Calu3 (cell line): ENCODE measurements at regions not wholly inside any gene's neighbourhood (a gene's known extent, or its start where the extent isn't known, plus 50 kb on each side); places are given as distances from the start of the nearest gene placed in this dataset.

Experiments
- BruUV-seq: library from RNA; stranded (reverse); fragments of 400-500 nt; replicated peaks from 2 replicates; lab custom pipeline; 2021; lab: Mats Ljungman, UMichigan
- CTCF ChIA-PET: fragments of 300-600 bp; sonication (Branson Sonifier 250); formaldehyde crosslinking; loops from one replicate; lab custom pipeline; 2022; ENCODE audit warnings: antibody characterized with exemption; lab: Charles Lee
- DNase-seq: peaks from one replicate; pipeline ENCODE4 v3.0.0; 2022
- H3K27ac Mint-ChIP-seq: one replicate; pipeline ENCODE4 v1.8.0; 2022; ENCODE audit warnings: mixed read lengths; ENCODE audit not compliant: unreplicated experiment
- H3K27me3 Mint-ChIP-seq: one replicate; pipeline ENCODE4 v1.8.0; 2022; ENCODE audit warnings: mixed read lengths; ENCODE audit not compliant: unreplicated experiment
- H3K36me3 Mint-ChIP-seq: one replicate; pipeline ENCODE4 v1.8.0; 2022; ENCODE audit warnings: mild to moderate bottlenecking, moderate library complexity, mixed read lengths; ENCODE audit not compliant: insufficient read depth, unreplicated experiment
- H3K4me1 Mint-ChIP-seq: one replicate; pipeline ENCODE4 v1.8.0; 2022; ENCODE audit warnings: mild to moderate bottlenecking, low read depth, mixed read lengths; ENCODE audit not compliant: unreplicated experiment
- H3K4me3 Mint-ChIP-seq: one replicate; pipeline ENCODE4 v1.8.0; 2022; ENCODE audit warnings: mild to moderate bottlenecking, low read depth, moderate library complexity, mixed read lengths; ENCODE audit not compliant: unreplicated experiment
- H3K9me3 Mint-ChIP-seq: one replicate; pipeline ENCODE4 v1.8.0; 2022; ENCODE audit warnings: low read depth, mixed read lengths; ENCODE audit not compliant: unreplicated experiment
- intact Hi-C: fragments of 100-400 bp; cut with micrococcal nuclease; formaldehyde crosslinking; loops from one replicate; pipeline ENCODE4 v1.10.0; 2022; ENCODE audit not compliant: unreplicated experiment
- TF ChIP-seq, protein P1 (sequence below): fragments of 200-600 bp; IDR thresholded peaks from one replicate; pipeline ENCODE4 v1.8.0; 2022; ENCODE audit warnings: antibody characterized with exemption; ENCODE audit not compliant: unreplicated experiment

DNA sequence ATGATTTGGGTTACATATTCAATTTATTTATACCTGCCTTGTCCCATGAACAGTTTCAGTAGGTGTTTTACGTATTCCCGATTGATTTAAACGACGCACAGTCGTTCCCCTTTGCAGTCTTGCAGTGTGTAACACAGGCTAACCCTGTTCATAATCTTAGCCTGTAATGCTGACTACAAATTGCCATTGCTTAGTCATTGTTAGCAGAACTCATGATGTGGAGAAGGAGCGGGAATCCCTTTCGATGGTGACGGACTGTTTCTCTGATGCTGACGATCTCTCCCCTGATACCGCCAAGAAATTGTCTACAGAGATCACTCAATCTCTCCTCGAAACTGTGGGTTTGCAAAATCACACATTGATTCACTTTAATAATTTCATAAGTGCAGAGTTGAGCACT is 93.2 kb downstream of the MRPL36 start:
- CTCF ChIA-PET = no interaction called here
- no TSS peak for BruUV-seq
- H3K27ac Mint-ChIP-seq = no peak overlapping the region
- peaks cover 10% of the 10 kb centered on the region for H3K4me1 Mint-ChIP-seq
- H3K4me3 Mint-ChIP-seq = no peak overlapping the region
- intact Hi-C loops = no loop called here
- H3K36me3 Mint-ChIP-seq = no peaks in the 10 kb centered on the region
- no peak for DNase-seq
- H3K9me3 Mint-ChIP-seq = no peaks in the 10 kb centered on the region
- H3K27me3 Mint-ChIP-seq = peaks cover 78% of the 10 kb centered on the region
- TF ChIP-seq, protein P1, sequence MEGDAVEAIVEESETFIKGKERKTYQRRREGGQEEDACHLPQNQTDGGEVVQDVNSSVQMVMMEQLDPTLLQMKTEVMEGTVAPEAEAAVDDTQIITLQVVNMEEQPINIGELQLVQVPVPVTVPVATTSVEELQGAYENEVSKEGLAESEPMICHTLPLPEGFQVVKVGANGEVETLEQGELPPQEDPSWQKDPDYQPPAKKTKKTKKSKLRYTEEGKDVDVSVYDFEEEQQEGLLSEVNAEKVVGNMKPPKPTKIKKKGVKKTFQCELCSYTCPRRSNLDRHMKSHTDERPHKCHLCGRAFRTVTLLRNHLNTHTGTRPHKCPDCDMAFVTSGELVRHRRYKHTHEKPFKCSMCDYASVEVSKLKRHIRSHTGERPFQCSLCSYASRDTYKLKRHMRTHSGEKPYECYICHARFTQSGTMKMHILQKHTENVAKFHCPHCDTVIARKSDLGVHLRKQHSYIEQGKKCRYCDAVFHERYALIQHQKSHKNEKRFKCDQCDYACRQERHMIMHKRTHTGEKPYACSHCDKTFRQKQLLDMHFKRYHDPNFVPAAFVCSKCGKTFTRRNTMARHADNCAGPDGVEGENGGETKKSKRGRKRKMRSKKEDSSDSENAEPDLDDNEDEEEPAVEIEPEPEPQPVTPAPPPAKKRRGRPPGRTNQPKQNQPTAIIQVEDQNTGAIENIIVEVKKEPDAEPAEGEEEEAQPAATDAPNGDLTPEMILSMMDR = no peak

DNA sequence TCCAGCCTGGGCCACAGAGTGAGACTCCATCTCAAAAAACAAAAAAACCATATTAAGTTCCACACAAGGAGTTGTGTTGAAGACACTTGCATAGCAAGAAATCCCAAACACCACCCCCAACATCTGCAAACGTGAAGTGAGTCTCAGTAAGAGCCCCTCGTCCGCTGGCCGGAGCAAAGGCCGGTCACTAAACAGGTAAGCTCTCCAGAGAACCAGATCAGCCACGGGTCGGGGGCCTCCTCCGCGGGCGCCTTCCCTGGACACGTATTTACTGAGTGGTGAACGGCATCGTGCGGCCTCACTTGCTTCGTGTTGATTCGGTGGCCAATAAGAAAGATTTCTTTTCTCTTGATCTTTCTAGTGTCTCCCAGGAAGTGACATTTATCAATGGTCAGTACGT is 93.6 kb downstream of the MRPL36 start:
- Mint-ChIP-seq H3K4me3 (no peak overlapping the region), H3K27ac (no peak overlapping the region), H3K4me1 (peaks cover 10% of the 10 kb centered on the region), H3K27me3 (peaks cover 78% of the 10 kb centered on the region), H3K36me3 (no peaks in the 10 kb centered on the region), H3K9me3 (no peaks in the 10 kb centered on the region)
- CTCF ChIA-PET = no interaction called here
- intact Hi-C loops = no loop called here
- DNase-seq = no peak
- no TSS peak for BruUV-seq
- TF ChIP-seq, protein P1 = no peak

DNA sequence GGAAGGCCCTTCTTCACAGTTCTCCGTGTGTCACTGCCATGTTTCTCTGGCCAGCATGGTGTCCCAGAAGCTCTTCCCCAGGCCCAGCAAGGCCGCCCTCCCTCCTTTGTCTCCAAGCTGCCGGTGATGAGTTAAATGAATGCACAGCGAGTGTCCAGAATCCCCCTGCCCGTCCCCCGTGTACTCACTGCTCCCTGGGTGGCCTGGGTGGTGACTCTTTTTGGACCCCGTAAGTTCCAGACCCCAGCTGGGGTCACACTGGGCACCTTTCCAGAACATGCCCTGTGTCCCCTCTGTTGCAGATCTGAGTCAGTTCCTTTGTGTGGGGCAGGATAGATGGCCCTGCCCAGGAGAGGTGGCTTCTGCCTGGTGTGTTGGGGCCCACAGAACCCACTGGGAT is 95.0 kb downstream of the MRPL36 start:
- Mint-ChIP-seq H3K27ac (no peak overlapping the region), H3K4me1 (peaks cover 8% of the 10 kb centered on the region), H3K27me3 (peaks cover 81% of the 10 kb centered on the region), H3K9me3 (no peaks in the 10 kb centered on the region), H3K4me3 (no peak overlapping the region), H3K36me3 (no peaks in the 10 kb centered on the region)
- CTCF ChIA-PET = no interaction called here
- DNase-seq = no peak
- BruUV-seq = no TSS peak
- TF ChIP-seq, protein P1 = no peak
- intact Hi-C loops = no loop called here

DNA sequence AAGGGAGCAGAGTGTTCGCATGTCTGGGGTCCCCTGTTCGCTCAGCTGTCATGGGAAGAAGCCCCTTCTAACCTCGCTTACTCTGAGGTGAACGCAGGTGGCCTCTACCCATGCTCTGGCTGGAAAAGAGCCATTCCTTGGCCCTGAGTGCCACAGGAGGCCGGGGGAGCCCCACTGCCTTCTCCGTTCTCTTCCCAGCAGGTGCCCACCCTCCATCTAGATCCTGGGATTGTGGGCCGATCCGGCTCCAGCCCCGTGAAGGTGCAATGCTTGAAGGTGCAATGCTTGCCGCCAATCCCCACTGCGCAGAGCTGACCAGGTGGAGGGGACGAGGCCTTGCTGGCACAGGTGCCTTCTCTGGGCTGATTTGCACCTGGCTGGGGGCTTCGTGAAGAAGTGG is 95.4 kb downstream of the MRPL36 start:
- CTCF ChIA-PET = interaction anchor here (0.6 kb wide), 1 partner anchor 29 kb away, joined by 3 read pairs; no protein-coding TSS in a partner anchor
- no peak overlapping the region for H3K4me3 Mint-ChIP-seq
- peaks cover 4% of the 10 kb centered on the region for H3K4me1 Mint-ChIP-seq
- H3K36me3 Mint-ChIP-seq = no peaks in the 10 kb centered on the region
- DNase-seq = no peak
- no peaks in the 10 kb centered on the region for H3K9me3 Mint-ChIP-seq
- intact Hi-C loops = no loop called here
- TF ChIP-seq, protein P1 = no peak
- BruUV-seq = no TSS peak
- peaks cover 81% of the 10 kb centered on the region for H3K27me3 Mint-ChIP-seq
- no peak overlapping the region for H3K27ac Mint-ChIP-seq
